ENCODE measurements at regions not wholly inside any gene's neighbourhood (a gene's known extent, or its start where the extent isn't known, plus 50 kb on each side); places are given as distances from the start of the nearest gene placed in this dataset.
A peak's percentile ranks its signal among the peaks of the same experiment; 100 is the strongest.

GRCh38 chr17:71399649-71400048 is 721.2 kb upstream of the SOX9 start:
- DNase-seq (ENCODE audit: low read depth, low spot score), result no peak
- H3K9ac ChIP-seq (ENCODE audit: control insufficient read depth, extremely low read depth, insufficient read depth, low read length), result no peak overlapping the region
- H3K36me3 ChIP-seq (ENCODE audit: control insufficient read depth in 2 of 2, extremely low read depth in 1 of 2, insufficient read depth in 2 of 2, low read length in 2 of 2), result no peaks in the 10 kb centered on the region
- dilution Hi-C loops (cut with MboI; ENCODE audit: extremely low pct_ligation_motif_present, low sequenced_read_pairs), result no loop called here
- FAIRE-seq, result no peak
- H3K4me1 ChIP-seq (ENCODE audit: control insufficient read depth, extremely low read depth, insufficient read depth, low read length), result peaks cover 25% of the 10 kb centered on the region
- no peaks in the 10 kb centered on the region for H4K20me1 ChIP-seq (ENCODE audit: control insufficient read depth, extremely low read depth, insufficient read depth, low read length)
- no peaks in the 10 kb centered on the region for H3K9me3 ChIP-seq (ENCODE audit: control insufficient read depth, low read depth, low read length)
- H3K27ac ChIP-seq (ENCODE audit: control insufficient read depth, insufficient read depth, low read length), result no peak overlapping the region
- H3K4me3 ChIP-seq (ENCODE audit: control insufficient read depth in 2 of 3, extremely low read depth in 1 of 3, insufficient read depth in 2 of 3, low read depth in 1 of 3, low read length in 3 of 3), result no peak overlapping the region
- no peak overlapping the region for H2AFZ ChIP-seq (ENCODE audit: control insufficient read depth, low read length)
- no peaks in the 10 kb centered on the region for H3K79me2 ChIP-seq (ENCODE audit: control insufficient read depth, insufficient read depth, low read length)
- TF ChIP-seq EZH2 (IDR thresholded peaks at IDR 0.05; ENCODE audit: low read length), result no peak
- TF ChIP-seq, protein P1, sequence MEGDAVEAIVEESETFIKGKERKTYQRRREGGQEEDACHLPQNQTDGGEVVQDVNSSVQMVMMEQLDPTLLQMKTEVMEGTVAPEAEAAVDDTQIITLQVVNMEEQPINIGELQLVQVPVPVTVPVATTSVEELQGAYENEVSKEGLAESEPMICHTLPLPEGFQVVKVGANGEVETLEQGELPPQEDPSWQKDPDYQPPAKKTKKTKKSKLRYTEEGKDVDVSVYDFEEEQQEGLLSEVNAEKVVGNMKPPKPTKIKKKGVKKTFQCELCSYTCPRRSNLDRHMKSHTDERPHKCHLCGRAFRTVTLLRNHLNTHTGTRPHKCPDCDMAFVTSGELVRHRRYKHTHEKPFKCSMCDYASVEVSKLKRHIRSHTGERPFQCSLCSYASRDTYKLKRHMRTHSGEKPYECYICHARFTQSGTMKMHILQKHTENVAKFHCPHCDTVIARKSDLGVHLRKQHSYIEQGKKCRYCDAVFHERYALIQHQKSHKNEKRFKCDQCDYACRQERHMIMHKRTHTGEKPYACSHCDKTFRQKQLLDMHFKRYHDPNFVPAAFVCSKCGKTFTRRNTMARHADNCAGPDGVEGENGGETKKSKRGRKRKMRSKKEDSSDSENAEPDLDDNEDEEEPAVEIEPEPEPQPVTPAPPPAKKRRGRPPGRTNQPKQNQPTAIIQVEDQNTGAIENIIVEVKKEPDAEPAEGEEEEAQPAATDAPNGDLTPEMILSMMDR (optimal IDR thresholded peaks at IDR 0.05 in 1 of 3, IDR thresholded peaks at IDR 0.05 in 1 of 3, conservative IDR thresholded peaks at IDR 0.05 in 1 of 3; ENCODE audit: extremely low read depth in 1 of 3, insufficient read depth in 2 of 3, low read length in 3 of 3), result no peak
- H3K27me3 ChIP-seq (ENCODE audit: control insufficient read depth, extremely low read depth, insufficient read depth, low read length), result no peaks in the 10 kb centered on the region
- no peaks in the 10 kb centered on the region for H3K9me1 ChIP-seq (ENCODE audit: control insufficient read depth, extremely low read depth, insufficient read depth, low read length)
- no peak overlapping the region for H3K4me2 ChIP-seq (ENCODE audit: control insufficient read depth, extremely low read depth, insufficient read depth, low read depth, low read length)

DNA sequence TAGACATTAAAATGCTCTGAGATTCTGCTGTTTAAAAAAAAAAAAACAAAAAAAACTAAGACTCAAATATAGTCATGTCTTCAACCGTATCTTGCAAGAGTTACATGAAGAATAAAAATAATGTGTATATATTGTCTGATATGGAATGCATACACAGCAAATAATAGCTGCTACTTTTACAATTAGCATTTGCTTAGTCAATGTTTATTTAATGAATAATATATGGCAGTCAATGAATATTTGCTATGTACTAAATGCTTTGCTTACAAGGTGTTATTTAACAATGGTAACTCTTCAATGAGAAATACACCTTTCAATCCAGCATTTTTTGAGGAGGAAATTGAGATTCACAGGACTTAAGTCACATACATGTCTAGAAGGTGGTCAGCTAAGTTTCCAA is 718.8 kb upstream of the SOX9 start:
- no peak overlapping the region for H3K9ac ChIP-seq (ENCODE audit: control insufficient read depth, extremely low read depth, insufficient read depth, low read length)
- peaks cover 34% of the 10 kb centered on the region for H3K4me1 ChIP-seq (ENCODE audit: control insufficient read depth, extremely low read depth, insufficient read depth, low read length)
- H3K9me3 ChIP-seq (ENCODE audit: control insufficient read depth, low read depth, low read length), result no peaks in the 10 kb centered on the region
- peak overlapping the region; percentile 92 for H3K27ac ChIP-seq (ENCODE audit: control insufficient read depth, insufficient read depth, low read length)
- DNase-seq (ENCODE audit: low read depth, low spot score), result no peak
- dilution Hi-C loops (cut with MboI; ENCODE audit: extremely low pct_ligation_motif_present, low sequenced_read_pairs), result no loop called here
- no peaks in the 10 kb centered on the region for H3K36me3 ChIP-seq (ENCODE audit: control insufficient read depth in 2 of 2, extremely low read depth in 1 of 2, insufficient read depth in 2 of 2, low read length in 2 of 2)
- H2AFZ ChIP-seq (ENCODE audit: control insufficient read depth, low read length), result no peak overlapping the region
- no peaks in the 10 kb centered on the region for H3K27me3 ChIP-seq (ENCODE audit: control insufficient read depth, extremely low read depth, insufficient read depth, low read length)
- no peak for FAIRE-seq
- no peak for TF ChIP-seq EZH2 (IDR thresholded peaks at IDR 0.05; ENCODE audit: low read length)
- TF ChIP-seq, protein P1 (optimal IDR thresholded peaks at IDR 0.05 in 1 of 3, IDR thresholded peaks at IDR 0.05 in 1 of 3, conservative IDR thresholded peaks at IDR 0.05 in 1 of 3; ENCODE audit: extremely low read depth in 1 of 3, insufficient read depth in 2 of 3, low read length in 3 of 3), result no peak
- H3K4me3 ChIP-seq (ENCODE audit: control insufficient read depth in 2 of 3, extremely low read depth in 1 of 3, insufficient read depth in 2 of 3, low read depth in 1 of 3, low read length in 3 of 3), result no peak overlapping the region
- no peaks in the 10 kb centered on the region for H3K9me1 ChIP-seq (ENCODE audit: control insufficient read depth, extremely low read depth, insufficient read depth, low read length)
- no peak overlapping the region for H3K4me2 ChIP-seq (ENCODE audit: control insufficient read depth, extremely low read depth, insufficient read depth, low read depth, low read length)
- no peaks in the 10 kb centered on the region for H4K20me1 ChIP-seq (ENCODE audit: control insufficient read depth, extremely low read depth, insufficient read depth, low read length)
- H3K79me2 ChIP-seq (ENCODE audit: control insufficient read depth, insufficient read depth, low read length), result no peaks in the 10 kb centered on the region

Data from keratinocyte (primary cell).